ENCODE measurements at regions not wholly inside any gene's neighbourhood (a gene's known extent, or its start where the extent isn't known, plus 50 kb on each side); places are given as distances from the start of the nearest gene placed in this dataset.

DNA sequence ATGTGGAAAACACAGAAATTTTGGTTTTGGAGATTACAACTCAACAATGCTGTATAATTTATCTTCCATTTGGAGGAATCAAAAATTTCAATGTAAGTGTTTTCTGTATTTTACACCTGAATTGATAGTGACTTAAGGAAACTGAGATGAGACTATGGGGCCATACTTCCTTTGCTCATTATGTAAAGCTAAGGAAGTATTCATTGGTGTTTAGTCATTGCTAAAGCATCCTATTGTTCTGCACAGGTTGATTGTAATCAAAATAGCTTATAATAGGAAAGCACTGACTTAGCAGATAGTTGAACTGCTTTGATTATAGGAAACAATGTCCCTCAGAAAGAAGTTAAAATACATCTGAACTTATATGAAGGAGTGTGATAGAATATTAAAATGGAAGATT, 244.4 kb upstream of the SLITRK5 start:
- no peaks in the 10 kb centered on the region for H3K27me3 ChIP-seq
- intact Hi-C loops (cut with DNase I) = no loop called here
- H3K4me3 ChIP-seq = no peak overlapping the region
- no peaks in the 10 kb centered on the region for H3K9me3 ChIP-seq
- DNase-seq (no peak), FAIRE-seq (no peak), ATAC-seq (no peak)
- no peaks in the 10 kb centered on the region for H3K4me1 ChIP-seq
- H3K27ac ChIP-seq = no peak overlapping the region
- TF ChIP-seq CTCF (IDR thresholded peaks at IDR 0.05) = no peak
- no peaks in the 10 kb centered on the region for H3K36me3 ChIP-seq

DNA sequence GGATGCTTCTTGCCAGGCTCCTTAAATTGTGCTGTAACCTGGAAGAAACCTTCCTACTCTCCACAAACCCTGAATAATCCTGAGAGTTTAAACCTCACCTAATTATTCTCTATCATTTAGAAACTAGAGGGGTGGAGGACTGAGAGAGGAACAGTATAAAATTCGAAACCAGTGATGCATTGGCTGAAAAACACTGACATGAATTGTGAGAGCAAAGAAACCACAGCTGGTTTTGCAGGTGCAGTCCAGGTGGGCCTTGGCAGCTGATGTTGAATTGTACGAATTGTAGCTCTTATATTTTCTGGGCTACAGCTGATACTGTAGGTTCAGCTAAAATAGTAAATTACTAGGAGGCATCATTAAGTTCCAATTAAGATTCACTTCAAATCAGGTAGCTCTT, 227.0 kb upstream of the SLITRK5 start:
- intact Hi-C loops (cut with DNase I) = no loop called here
- no peak overlapping the region for H3K27ac ChIP-seq
- peaks cover 0 to 3% (median 0%) of the 10 kb centered on the region in 3 donors for H3K4me1 ChIP-seq
- no peaks in the 10 kb centered on the region for H3K36me3 ChIP-seq
- no peaks in the 10 kb centered on the region for H3K9me3 ChIP-seq
- 23 to 38% methylated on average over 2 of the region's 2 CpGs for WGBS, 2 donors
- TF ChIP-seq CTCF (IDR thresholded peaks at IDR 0.05) = no peak
- H3K27me3 ChIP-seq = no peaks in the 10 kb centered on the region
- no peak for FAIRE-seq
- DNase-seq = no peak
- no peak overlapping the region for H3K4me3 ChIP-seq
- ATAC-seq = no peak

- Histone ChIP-seq H3K9me3 (no peaks in the 10 kb centered on the region), H3K4me3 (no peak overlapping the region)
These were observed 218.9 kb upstream of the SLITRK5 start for GRCh38 chr13:87452281-87452680.

DNA sequence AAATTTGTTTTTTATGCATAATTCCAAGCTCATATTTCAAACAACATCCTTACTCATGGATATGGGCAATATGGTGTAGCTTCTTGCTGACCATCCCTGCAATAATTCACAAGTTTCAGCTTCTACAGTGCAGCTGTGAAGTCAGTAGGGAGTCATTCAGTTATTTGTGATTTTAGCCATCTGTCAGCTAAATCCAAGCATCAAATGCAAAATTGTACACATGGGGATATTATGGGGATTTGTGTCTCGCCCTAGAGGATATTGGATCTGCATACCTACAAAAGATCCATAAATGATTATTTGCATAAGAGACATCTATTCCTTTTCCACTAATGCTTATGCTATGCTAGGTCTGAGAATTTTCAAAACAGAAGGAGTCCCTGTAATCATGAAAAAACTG, 217.9 kb upstream of the SLITRK5 start:
- Histone ChIP-seq H3K4me3 (no peak overlapping the region), H3K36me3 (no peaks in the 10 kb centered on the region), H3K9me3 (no peaks in the 10 kb centered on the region), H3K27ac (no peak overlapping the region), H3K27me3 (no peaks in the 10 kb centered on the region), H3K4me1 (no peaks in the 10 kb centered on the region)
- no peak for ATAC-seq
- FAIRE-seq = no peak
- WGBS, 2 donors = 30 to 46% methylated on average over 1 of the region's 1 CpG
- DNase-seq = no peak
- no peak for TF ChIP-seq CTCF (IDR thresholded peaks at IDR 0.05)
- intact Hi-C loops (cut with DNase I) = no loop called here

More at GRCh38 chr13:87452281-87452680, 218.9 kb upstream of the SLITRK5 start:
- WGBS, 2 donors = 66 to 75% methylated on average over 2 of the region's 2 CpGs
- H3K27me3 ChIP-seq = no peaks in the 10 kb centered on the region
- no peak for TF ChIP-seq CTCF (IDR thresholded peaks at IDR 0.05)
- FAIRE-seq (no peak), DNase-seq (no peak), ATAC-seq (no peak)
- no peak overlapping the region for H3K27ac ChIP-seq
- intact Hi-C loops (cut with DNase I) = no loop called here
- no peaks in the 10 kb centered on the region for H3K4me1 ChIP-seq
- H3K36me3 ChIP-seq = no peaks in the 10 kb centered on the region

- H3K9me3 ChIP-seq = no peaks in the 10 kb centered on the region
- FAIRE-seq (no peak), DNase-seq (no peak), ATAC-seq (no peak)
- H3K4me1 ChIP-seq = no peaks in the 10 kb centered on the region
- no peaks in the 10 kb centered on the region for H3K27me3 ChIP-seq
- intact Hi-C loops (cut with DNase I) = no loop called here
- no peak overlapping the region for H3K4me3 ChIP-seq
- H3K36me3 ChIP-seq = no peaks in the 10 kb centered on the region
- 25 to 28% methylated on average over 1 of the region's 1 CpG for WGBS, 2 donors
- no peak for TF ChIP-seq CTCF (IDR thresholded peaks at IDR 0.05)
- no peak overlapping the region for H3K27ac ChIP-seq
These were observed 211.8 kb upstream of the SLITRK5 start for GRCh38 chr13:87459419-87459818.
